ENCODE measurements at regions not wholly inside any gene's neighbourhood (a gene's known extent, or its start where the extent isn't known, plus 50 kb on each side); places are given as distances from the start of the nearest gene placed in this dataset.

GRCh38 chr16:65457084-65457483 is 335.2 kb upstream of the CDH11 start:
- TF ChIP-seq EZH2 (IDR thresholded peaks at IDR 0.05; ENCODE audit: low read length, unreplicated experiment) (no peak), EZH2phosphoT487 (IDR thresholded peaks at IDR 0.05; ENCODE audit: borderline replicate concordance, low read length) (no peak), CTCF (conservative IDR thresholded peaks at IDR 0.05; ENCODE audit: low read depth, low read length) (no peak)
- no peaks in the 10 kb centered on the region for H3K9me2 ChIP-seq (replicated peaks; ENCODE audit: low read length)
- no peaks in the 10 kb centered on the region for H3F3A ChIP-seq (ENCODE audit: low read length, unreplicated experiment)
- no peaks in the 10 kb centered on the region for H3K4me1 ChIP-seq (ENCODE audit: insufficient read depth, low read length)
- no peak overlapping the region for H3K4me2 ChIP-seq (ENCODE audit: low read length)
- H3K79me2 ChIP-seq (ENCODE audit: low read length), result no peaks in the 10 kb centered on the region
- H3K9me3 ChIP-seq (ENCODE audit: low read length), result no peaks in the 10 kb centered on the region
- POLR2A ChIA-PET (ENCODE audit: unreplicated experiment), result no interaction called here
- no peaks in the 10 kb centered on the region for H4K20me1 ChIP-seq (ENCODE audit: low read length)
- BruUV-seq (replicated peaks), result no TSS peak
- no peak overlapping the region for H3K9ac ChIP-seq (ENCODE audit: low read length)
- intact Hi-C loops (cut with micrococcal nuclease), result no loop called here
- no peak overlapping the region for H3K4me3 ChIP-seq (ENCODE audit: low read length)
- H3K36me3 ChIP-seq (ENCODE audit: low read depth, low read length), result no peaks in the 10 kb centered on the region
- no peak overlapping the region for H2AFZ ChIP-seq (ENCODE audit: low read length)
- DNase-seq (no peak), ATAC-seq (no peak)
- CTCF ChIA-PET, result no interaction called here
- H3K27ac ChIP-seq (ENCODE audit: low read length), result no peak overlapping the region
- H3K27me3 ChIP-seq (ENCODE audit: low read length), result no peaks in the 10 kb centered on the region

DNA sequence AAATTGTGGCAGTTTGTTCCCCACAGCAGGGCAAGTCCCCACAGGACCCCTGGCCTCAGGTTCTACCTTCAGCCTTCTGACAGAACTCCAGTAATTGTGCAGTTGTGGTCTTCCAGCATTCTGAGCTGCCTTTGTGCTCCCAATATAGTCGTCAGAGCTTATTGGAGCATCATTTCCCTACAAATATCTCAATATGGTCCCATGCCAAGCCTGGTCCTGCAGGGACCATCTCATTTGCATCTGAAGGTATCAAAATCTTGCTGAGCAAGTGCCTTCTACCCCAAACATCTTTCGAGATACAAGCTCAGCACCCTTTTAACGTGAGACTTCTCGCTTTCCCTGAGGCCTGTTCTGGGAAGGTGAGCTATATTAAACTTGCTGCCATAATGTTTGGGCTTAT is 333.9 kb upstream of the CDH11 start:
- Histone ChIP-seq H3K27ac (ENCODE audit: low read length) (no peak overlapping the region), H2AFZ (ENCODE audit: low read length) (no peak overlapping the region), H3K9ac (ENCODE audit: low read length) (no peak overlapping the region), H3F3A (ENCODE audit: low read length, unreplicated experiment) (no peaks in the 10 kb centered on the region), H3K79me2 (ENCODE audit: low read length) (no peaks in the 10 kb centered on the region), H3K4me1 (ENCODE audit: insufficient read depth, low read length) (no peaks in the 10 kb centered on the region), H3K4me3 (ENCODE audit: low read length) (no peak overlapping the region), H3K9me3 (ENCODE audit: low read length) (no peaks in the 10 kb centered on the region), H3K27me3 (ENCODE audit: low read length) (no peaks in the 10 kb centered on the region), H3K36me3 (ENCODE audit: low read depth, low read length) (no peaks in the 10 kb centered on the region), H3K9me2 (replicated peaks; ENCODE audit: low read length) (no peaks in the 10 kb centered on the region), H4K20me1 (ENCODE audit: low read length) (no peaks in the 10 kb centered on the region), H3K4me2 (ENCODE audit: low read length) (no peak overlapping the region)
- intact Hi-C loops (cut with micrococcal nuclease), result no loop called here
- ATAC-seq (no peak), DNase-seq (no peak)
- CTCF ChIA-PET, result no interaction called here
- POLR2A ChIA-PET (ENCODE audit: unreplicated experiment), result no interaction called here
- BruUV-seq (replicated peaks), result no TSS peak
- TF ChIP-seq EZH2 (IDR thresholded peaks at IDR 0.05; ENCODE audit: low read length, unreplicated experiment), result no peak
- no peak for TF ChIP-seq CTCF (conservative IDR thresholded peaks at IDR 0.05; ENCODE audit: low read depth, low read length)
- TF ChIP-seq EZH2phosphoT487 (IDR thresholded peaks at IDR 0.05; ENCODE audit: borderline replicate concordance, low read length), result no peak

DNA sequence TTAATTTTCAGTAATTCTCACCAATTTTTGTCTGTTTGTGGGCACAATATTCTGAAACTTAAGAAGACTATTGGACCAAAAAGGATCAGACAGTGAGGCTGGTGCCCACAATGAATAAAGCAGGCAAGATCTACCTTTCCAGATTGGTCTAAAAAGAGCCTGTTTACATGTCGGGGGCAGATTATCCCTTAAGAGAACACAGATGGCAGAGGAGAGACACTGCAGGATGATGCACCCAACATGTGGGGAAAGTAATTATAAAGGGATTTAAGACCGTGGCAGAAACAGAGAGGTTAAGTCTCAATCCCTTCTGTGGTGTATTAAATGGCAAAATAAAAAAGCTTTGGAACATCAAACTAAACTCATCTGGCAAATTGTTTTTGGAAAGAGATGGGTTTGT is 331.8 kb upstream of the CDH11 start:
- DNase-seq, result no peak
- H2AFZ ChIP-seq (ENCODE audit: low read length), result no peak overlapping the region
- TF ChIP-seq EZH2phosphoT487 (IDR thresholded peaks at IDR 0.05; ENCODE audit: borderline replicate concordance, low read length) (no peak), CTCF (conservative IDR thresholded peaks at IDR 0.05; ENCODE audit: low read depth, low read length) (no peak), EZH2 (IDR thresholded peaks at IDR 0.05; ENCODE audit: low read length, unreplicated experiment) (no peak)
- intact Hi-C loops (cut with micrococcal nuclease), result no loop called here
- H3F3A ChIP-seq (ENCODE audit: low read length, unreplicated experiment), result no peaks in the 10 kb centered on the region
- CTCF ChIA-PET, result no interaction called here
- no peak overlapping the region for H3K4me2 ChIP-seq (ENCODE audit: low read length)
- H3K27ac ChIP-seq (ENCODE audit: low read length), result no peak overlapping the region
- BruUV-seq (replicated peaks), result no TSS peak
- no peaks in the 10 kb centered on the region for H3K4me1 ChIP-seq (ENCODE audit: insufficient read depth, low read length)
- no peaks in the 10 kb centered on the region for H3K9me3 ChIP-seq (ENCODE audit: low read length)
- H3K4me3 ChIP-seq (ENCODE audit: low read length), result no peak overlapping the region
- H3K9me2 ChIP-seq (replicated peaks; ENCODE audit: low read length), result no peaks in the 10 kb centered on the region
- no peaks in the 10 kb centered on the region for H3K79me2 ChIP-seq (ENCODE audit: low read length)
- H3K9ac ChIP-seq (ENCODE audit: low read length), result no peak overlapping the region
- no peak for ATAC-seq
- H3K27me3 ChIP-seq (ENCODE audit: low read length), result no peaks in the 10 kb centered on the region
- POLR2A ChIA-PET (ENCODE audit: unreplicated experiment), result no interaction called here
- no peaks in the 10 kb centered on the region for H4K20me1 ChIP-seq (ENCODE audit: low read length)
- H3K36me3 ChIP-seq (ENCODE audit: low read depth, low read length), result no peaks in the 10 kb centered on the region
